ENCODE measurements at regions not wholly inside any gene's neighbourhood (a gene's known extent, or its start where the extent isn't known, plus 50 kb on each side); places are given as distances from the start of the nearest gene placed in this dataset.

GRCh38 chr10:108031505-108031904 is 867.0 kb upstream of the SORCS1 start:
- Histone ChIP-seq H3K4me3 (ENCODE audit: low read depth, low read length) (no peak overlapping the region), H3K36me3 (no peaks in the 10 kb centered on the region), H3K9me3 (no peaks in the 10 kb centered on the region), H3K4me1 (no peaks in the 10 kb centered on the region), H3K27me3 (no peaks in the 10 kb centered on the region)
- TF ChIP-seq CTCF (IDR thresholded peaks at IDR 0.05; ENCODE audit: low read depth, low read length) = no peak
- DNase-seq = no peak

GRCh38 chr10:108014902-108015177 is 850.3 kb upstream of the SORCS1 start:
- H3K9me3 ChIP-seq = no peaks in the 10 kb centered on the region; the same call in 1 of the 2 replicates
- no peak for DNase-seq

GRCh38 chr10:108014145-108014901 is 849.8 kb upstream of the SORCS1 start:
- TF ChIP-seq CTCF (IDR thresholded peaks at IDR 0.05; ENCODE audit: low read depth, low read length) = no peak
- H3K4me1 ChIP-seq = no peaks in the 10 kb centered on the region
- no peak for DNase-seq
- no peak overlapping the region for H3K4me3 ChIP-seq (ENCODE audit: low read depth, low read length)
- no peaks in the 10 kb centered on the region; the same call in 1 of the 2 replicates for H3K9me3 ChIP-seq
- H3K36me3 ChIP-seq = no peaks in the 10 kb centered on the region
- H3K27me3 ChIP-seq = no peaks in the 10 kb centered on the region

More at GRCh38 chr10:108014902-108015177, 850.3 kb upstream of the SORCS1 start:
- no peak overlapping the region for H3K4me3 ChIP-seq (ENCODE audit: low read depth, low read length)
- H3K36me3 ChIP-seq = no peaks in the 10 kb centered on the region
- H3K4me1 ChIP-seq = no peaks in the 10 kb centered on the region
- no peak for TF ChIP-seq CTCF (IDR thresholded peaks at IDR 0.05; ENCODE audit: low read depth, low read length)
- no peaks in the 10 kb centered on the region for H3K27me3 ChIP-seq

- H3K4me1 ChIP-seq = no peaks in the 10 kb centered on the region
- TF ChIP-seq CTCF (IDR thresholded peaks at IDR 0.05; ENCODE audit: low read depth, low read length) = no peak
Observed at GRCh38 chr10:108005627-108006026, 841.1 kb upstream of the SORCS1 start.

GRCh38 chr10:108003576-108003975 is 839.1 kb upstream of the SORCS1 start:
- no peaks in the 10 kb centered on the region for H3K4me1 ChIP-seq
- TF ChIP-seq CTCF (IDR thresholded peaks at IDR 0.05; ENCODE audit: low read depth, low read length) = no peak
- no peak for DNase-seq
- H3K27me3 ChIP-seq = no peaks in the 10 kb centered on the region
- H3K9me3 ChIP-seq = no peaks in the 10 kb centered on the region
- H3K36me3 ChIP-seq = no peaks in the 10 kb centered on the region
- H3K4me3 ChIP-seq (ENCODE audit: low read depth, low read length) = no peak overlapping the region

More at GRCh38 chr10:108005627-108006026, 841.1 kb upstream of the SORCS1 start:
- DNase-seq = no peak
- Histone ChIP-seq H3K27me3 (no peaks in the 10 kb centered on the region), H3K4me3 (ENCODE audit: low read depth, low read length) (no peak overlapping the region), H3K9me3 (no peaks in the 10 kb centered on the region), H3K36me3 (no peaks in the 10 kb centered on the region)

GRCh38 chr10:108003061-108003460 is 838.6 kb upstream of the SORCS1 start:
- no peak for DNase-seq
- no peak for TF ChIP-seq CTCF (IDR thresholded peaks at IDR 0.05; ENCODE audit: low read depth, low read length)
- Histone ChIP-seq H3K9me3 (no peaks in the 10 kb centered on the region), H3K27me3 (no peaks in the 10 kb centered on the region), H3K4me1 (no peaks in the 10 kb centered on the region), H3K36me3 (no peaks in the 10 kb centered on the region), H3K4me3 (ENCODE audit: low read depth, low read length) (no peak overlapping the region)
